Memory B cell (primary cell): ENCODE measurements at regions not wholly inside any gene's neighbourhood (a gene's known extent, or its start where the extent isn't known, plus 50 kb on each side); places are given as distances from the start of the nearest gene placed in this dataset.

Experiments used
- ATAC-seq: fragments of 150-1000 bp; cut with Tn5 transposase; 2 replicates; pipeline ENCODE4 v1.10.0; 2021; ENCODE audit warnings: low read depth, mild to moderate bottlenecking, moderate library complexity
- DNase-seq, 2 donors: peaks; one replicate each; pipeline ENCODE4 v3.0.0; 2022; ENCODE audit warnings: low spot score in 2 of 2
- H3K27ac Mint-ChIP-seq: one replicate; pipeline ENCODE4 v1.8.0; 2022; ENCODE audit warnings: mild to moderate bottlenecking, moderate library complexity, mixed read lengths
- H3K27me3 Mint-ChIP-seq: one replicate; pipeline ENCODE4 v1.8.0; 2022; ENCODE audit warnings: mixed read lengths
- H3K36me3 Mint-ChIP-seq: one replicate; pipeline ENCODE4 v1.8.0; 2022; ENCODE audit warnings: mild to moderate bottlenecking, mixed read lengths
- H3K4me1 Mint-ChIP-seq: one replicate; pipeline ENCODE4 v1.8.0; 2022; ENCODE audit warnings: mixed read lengths
- H3K4me3 Mint-ChIP-seq: one replicate; pipeline ENCODE4 v1.8.0; 2022; ENCODE audit warnings: mild to moderate bottlenecking, moderate library complexity, mixed read lengths
- H3K9me3 Mint-ChIP-seq: one replicate; pipeline ENCODE4 v1.8.0; 2022; ENCODE audit warnings: mixed read lengths

DNA sequence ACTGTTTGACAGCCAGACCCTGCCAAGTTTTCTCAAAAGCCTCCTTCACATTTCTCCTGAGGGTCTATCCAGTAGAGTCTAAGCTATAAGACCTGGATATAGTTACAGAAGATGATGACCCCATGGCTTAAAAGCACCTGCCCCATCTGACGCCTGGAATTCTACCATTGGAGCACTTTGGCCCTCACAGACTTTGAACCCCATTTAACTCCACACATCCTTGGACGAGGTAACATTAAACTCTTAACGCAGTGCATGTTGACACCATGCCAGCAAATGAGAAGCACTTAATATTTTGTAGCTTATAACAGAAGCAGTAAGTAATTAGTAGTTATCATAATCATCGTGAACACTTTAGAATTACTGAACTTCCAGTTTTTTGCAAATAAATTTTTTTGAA, 61.9 kb upstream of the SMNDC1 start:
- no peak for ATAC-seq
- DNase-seq = no peak
- H3K27ac Mint-ChIP-seq = no peak overlapping the region
- no peaks in the 10 kb centered on the region for H3K36me3 Mint-ChIP-seq
- H3K9me3 Mint-ChIP-seq = no peaks in the 10 kb centered on the region
- peaks cover 2% of the 10 kb centered on the region for H3K27me3 Mint-ChIP-seq
- H3K4me3 Mint-ChIP-seq = no peak overlapping the region
- H3K4me1 Mint-ChIP-seq = peaks cover 5% of the 10 kb centered on the region

DNA sequence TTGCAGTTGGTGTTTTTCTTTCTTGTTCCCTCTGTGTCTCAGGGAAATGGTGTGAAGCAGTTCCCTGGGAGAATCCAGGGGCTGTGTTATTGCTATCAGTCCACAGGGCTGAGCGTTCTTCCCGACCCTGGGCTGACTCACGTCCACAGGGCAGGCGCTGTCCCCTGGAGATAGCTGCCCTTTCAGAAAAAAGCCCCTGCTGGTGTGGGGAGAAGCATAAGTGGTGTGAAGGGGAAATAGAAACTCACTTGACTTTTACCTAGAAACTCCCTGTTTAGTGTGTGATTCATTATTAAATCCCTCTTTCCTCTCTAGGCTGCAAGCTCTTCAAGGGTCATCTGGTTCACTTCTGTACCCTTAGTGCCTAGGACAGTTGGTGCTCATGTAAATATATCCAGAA, 63.3 kb upstream of the SMNDC1 start:
- Mint-ChIP-seq H3K4me1 (peaks cover 4% of the 10 kb centered on the region), H3K4me3 (no peak overlapping the region), H3K27me3 (no peaks in the 10 kb centered on the region), H3K9me3 (no peaks in the 10 kb centered on the region), H3K27ac (no peak overlapping the region), H3K36me3 (no peaks in the 10 kb centered on the region)
- ATAC-seq = no peak
- DNase-seq = no peak

DNA sequence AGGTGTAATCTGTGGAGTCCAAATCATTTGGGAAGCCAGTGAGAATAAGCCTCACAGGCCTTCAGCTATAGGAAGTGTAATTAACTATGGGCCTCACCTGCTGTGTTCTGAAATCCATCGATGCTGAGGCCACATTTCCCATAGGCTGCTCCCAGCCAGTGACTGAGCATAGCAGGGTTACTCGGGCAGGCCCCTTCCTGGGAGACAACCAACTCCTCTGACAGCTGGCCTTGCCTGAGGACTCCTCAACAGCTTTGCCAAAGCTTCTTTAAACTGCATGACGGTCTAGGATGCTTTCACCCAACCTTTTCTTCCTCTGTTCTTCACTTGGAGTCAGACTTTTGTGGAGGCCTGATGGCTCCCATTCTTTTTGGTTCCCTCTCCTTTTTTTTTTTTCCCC, 63.8 kb upstream of the SMNDC1 start:
- Mint-ChIP-seq H3K4me1 (peaks cover 4% of the 10 kb centered on the region), H3K36me3 (no peaks in the 10 kb centered on the region), H3K27ac (no peak overlapping the region), H3K27me3 (no peaks in the 10 kb centered on the region), H3K4me3 (no peak overlapping the region), H3K9me3 (no peaks in the 10 kb centered on the region)
- no peak for ATAC-seq
- DNase-seq = no peak

GRCh38 chr10:110370006-110370405, 65.3 kb upstream of the SMNDC1 start:
- Mint-ChIP-seq H3K27ac (no peak overlapping the region), H3K9me3 (no peaks in the 10 kb centered on the region), H3K36me3 (no peaks in the 10 kb centered on the region), H3K4me3 (no peak overlapping the region), H3K4me1 (peaks cover 4% of the 10 kb centered on the region), H3K27me3 (no peaks in the 10 kb centered on the region)
- ATAC-seq (no peak), DNase-seq (no peak)

- ATAC-seq (no peak), DNase-seq (no peak)
- no peaks in the 10 kb centered on the region for H3K36me3 Mint-ChIP-seq
- no peak overlapping the region for H3K4me3 Mint-ChIP-seq
- H3K4me1 Mint-ChIP-seq = peaks cover 7% of the 10 kb centered on the region
- peaks cover 8% of the 10 kb centered on the region for H3K27me3 Mint-ChIP-seq
- H3K27ac Mint-ChIP-seq = no peak overlapping the region
- no peaks in the 10 kb centered on the region for H3K9me3 Mint-ChIP-seq
These were observed 67.9 kb upstream of the SMNDC1 start for GRCh38 chr10:110372656-110373055.

DNA sequence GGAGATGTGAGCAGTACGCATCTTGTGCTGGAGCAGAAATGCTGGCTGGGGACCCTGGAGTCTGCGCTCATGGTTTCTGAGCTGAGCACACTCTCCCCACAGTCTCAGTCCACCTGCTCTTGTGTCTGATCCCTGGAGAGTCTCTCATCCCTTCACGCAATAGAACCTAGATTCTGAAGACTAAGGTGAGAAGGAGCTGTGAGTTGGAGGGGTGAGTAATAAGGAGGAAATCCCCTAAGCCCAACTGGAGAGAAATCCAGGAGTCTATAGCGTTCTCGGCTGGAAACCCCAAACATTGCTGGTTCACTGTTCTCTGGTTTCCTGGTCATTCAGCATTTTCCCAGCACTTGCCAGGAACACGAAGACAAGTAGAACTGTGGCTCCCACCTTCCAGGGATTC, 68.3 kb upstream of the SMNDC1 start:
- DNase-seq = no peak
- Mint-ChIP-seq H3K36me3 (no peaks in the 10 kb centered on the region), H3K27me3 (peaks cover 8% of the 10 kb centered on the region), H3K27ac (no peak overlapping the region), H3K4me3 (no peak overlapping the region), H3K4me1 (peaks cover 6% of the 10 kb centered on the region), H3K9me3 (no peaks in the 10 kb centered on the region)
- ATAC-seq = no peak

DNA sequence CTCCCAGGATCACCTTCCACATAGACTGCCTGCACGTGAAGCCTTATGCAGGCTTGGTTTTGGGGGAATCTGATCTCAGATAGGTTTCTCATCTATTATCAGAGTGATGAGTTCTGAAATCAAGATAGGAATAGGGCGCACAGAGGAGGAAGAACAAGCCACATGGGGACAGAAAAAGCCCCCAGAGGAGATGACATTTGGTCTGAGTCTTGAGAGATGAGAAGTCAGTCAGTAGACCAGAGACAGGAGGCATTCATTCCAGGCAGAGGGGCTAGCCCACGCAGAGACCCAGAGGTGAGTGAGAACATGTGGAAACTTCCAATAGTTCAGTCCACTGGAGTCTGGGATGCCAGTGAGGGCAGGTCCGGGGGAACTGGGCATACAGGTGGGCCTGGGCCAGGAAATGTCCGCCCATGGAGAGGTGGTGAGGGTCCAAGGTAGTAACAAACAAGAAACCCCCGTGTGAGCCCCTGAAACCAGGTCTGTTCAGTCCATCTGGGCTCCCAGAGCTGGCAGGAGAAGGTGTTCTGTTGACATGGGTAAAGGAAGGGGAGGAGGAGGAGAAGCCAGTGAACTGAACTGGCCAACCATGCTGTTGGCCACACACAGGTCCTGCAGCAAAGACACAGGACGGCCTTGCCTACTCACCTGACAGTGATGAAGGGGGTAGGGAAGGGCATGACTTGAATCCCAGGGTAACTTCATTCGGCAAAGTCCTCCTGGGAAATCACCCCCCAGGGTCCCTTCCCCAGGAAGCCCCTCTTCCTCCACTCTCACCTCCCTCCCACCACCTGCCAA, 69.3 kb upstream of the SMNDC1 start:
- Mint-ChIP-seq H3K36me3 (no peaks in the 10 kb centered on the region), H3K9me3 (no peaks in the 10 kb centered on the region), H3K4me3 (no peak overlapping the region), H3K27ac (no peak overlapping the region), H3K27me3 (peaks cover 12% of the 10 kb centered on the region), H3K4me1 (peaks cover 4% of the 10 kb centered on the region)
- DNase-seq (no peak), ATAC-seq (no peak)

GRCh38 chr10:110375121-110375520, 70.4 kb upstream of the SMNDC1 start:
- Mint-ChIP-seq H3K36me3 (no peaks in the 10 kb centered on the region), H3K4me3 (no peak overlapping the region), H3K4me1 (peaks cover 4% of the 10 kb centered on the region), H3K27me3 (peaks cover 12% of the 10 kb centered on the region), H3K27ac (no peak overlapping the region), H3K9me3 (no peaks in the 10 kb centered on the region)
- ATAC-seq = no peak
- no peak for DNase-seq

GRCh38 chr10:110376021-110376766, 71.5 kb upstream of the SMNDC1 start:
- no peaks in the 10 kb centered on the region for H3K9me3 Mint-ChIP-seq
- H3K36me3 Mint-ChIP-seq = no peaks in the 10 kb centered on the region
- H3K27ac Mint-ChIP-seq = no peak overlapping the region
- H3K4me1 Mint-ChIP-seq = peaks cover 4% of the 10 kb centered on the region
- H3K27me3 Mint-ChIP-seq = peaks cover 12% of the 10 kb centered on the region
- ATAC-seq = no peak
- DNase-seq = no peak
- H3K4me3 Mint-ChIP-seq = no peak overlapping the region

DNA sequence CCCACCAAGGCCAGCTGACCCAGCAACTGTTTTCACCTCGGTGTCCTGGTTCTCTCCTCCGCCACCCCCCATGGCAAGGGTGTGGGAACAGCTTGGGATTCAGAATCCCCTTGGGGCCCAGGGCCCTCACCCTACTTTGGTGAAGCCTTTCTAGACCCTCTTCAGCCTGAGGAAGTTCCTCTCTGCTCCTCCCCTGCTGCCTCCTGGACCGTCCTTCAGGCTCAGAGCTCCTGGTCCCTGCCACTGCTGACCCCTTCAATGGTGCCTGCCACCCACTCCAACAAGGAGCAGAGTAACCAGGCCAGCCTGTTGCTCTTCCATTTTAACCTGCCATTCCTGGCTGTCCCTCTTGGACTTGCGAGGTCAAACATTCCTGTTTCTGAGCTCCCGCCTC, 72.0 kb upstream of the SMNDC1 start:
- H3K4me1 Mint-ChIP-seq = peaks cover 6% of the 10 kb centered on the region
- ATAC-seq = no peak
- H3K4me3 Mint-ChIP-seq = no peak overlapping the region
- no peaks in the 10 kb centered on the region for H3K36me3 Mint-ChIP-seq
- peaks cover 12% of the 10 kb centered on the region for H3K27me3 Mint-ChIP-seq
- no peak for DNase-seq
- no peaks in the 10 kb centered on the region for H3K9me3 Mint-ChIP-seq
- no peak overlapping the region for H3K27ac Mint-ChIP-seq

DNA sequence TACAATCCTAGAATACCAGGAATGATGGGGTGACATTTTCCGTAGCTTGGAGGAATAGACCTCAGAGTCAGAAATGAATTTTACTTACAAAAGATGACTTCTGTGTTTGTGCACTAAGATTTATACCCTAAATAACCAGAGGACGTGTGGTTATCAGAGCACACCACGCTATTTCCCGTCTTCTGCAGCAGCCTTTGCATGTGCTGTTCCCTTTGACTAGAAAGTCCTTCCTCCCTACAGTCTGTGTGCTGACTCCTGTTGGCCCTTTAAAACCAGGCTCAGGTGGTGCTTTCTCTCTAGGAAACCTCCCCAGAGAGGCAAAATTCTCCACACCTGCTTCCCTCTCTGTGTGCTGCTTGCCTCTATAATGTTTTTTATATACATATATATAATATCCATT, 73.3 kb upstream of the SMNDC1 start:
- DNase-seq = no peak
- no peaks in the 10 kb centered on the region for H3K36me3 Mint-ChIP-seq
- H3K9me3 Mint-ChIP-seq = no peaks in the 10 kb centered on the region
- H3K27me3 Mint-ChIP-seq = peaks cover 12% of the 10 kb centered on the region
- peaks cover 6% of the 10 kb centered on the region for H3K4me1 Mint-ChIP-seq
- no peak overlapping the region for H3K27ac Mint-ChIP-seq
- no peak overlapping the region for H3K4me3 Mint-ChIP-seq
- no peak for ATAC-seq

DNA sequence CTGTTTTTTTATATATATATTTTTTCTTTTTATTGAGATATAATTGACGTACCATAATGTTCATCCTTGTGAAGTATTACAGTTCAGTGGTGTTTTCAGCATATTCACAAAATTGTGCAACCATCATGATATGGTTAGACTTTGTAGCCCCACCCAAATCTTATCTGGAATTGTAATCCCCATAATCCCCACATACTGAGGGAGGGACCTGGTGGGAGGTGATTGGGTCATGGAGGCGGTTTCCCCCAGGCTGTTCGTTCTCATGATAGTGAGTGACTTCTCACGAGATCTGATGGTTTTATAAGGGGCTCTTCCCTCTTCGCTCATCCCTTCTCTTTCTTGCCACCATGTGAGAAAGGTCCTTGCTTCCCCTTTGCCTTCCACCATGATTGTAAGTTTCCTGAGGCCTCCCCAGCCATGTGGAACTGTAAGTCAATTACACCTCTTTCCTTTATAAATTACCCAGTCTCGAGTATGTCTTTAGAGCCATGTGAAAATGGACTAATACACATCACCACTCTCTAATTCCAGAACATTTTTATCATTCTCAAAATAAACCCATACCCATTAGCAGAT, 73.9 kb upstream of the SMNDC1 start:
- Mint-ChIP-seq H3K4me1 (peaks cover 6% of the 10 kb centered on the region), H3K9me3 (no peaks in the 10 kb centered on the region), H3K4me3 (no peak overlapping the region), H3K36me3 (no peaks in the 10 kb centered on the region), H3K27ac (no peak overlapping the region), H3K27me3 (peaks cover 12% of the 10 kb centered on the region)
- DNase-seq = no peak
- no peak for ATAC-seq

DNA sequence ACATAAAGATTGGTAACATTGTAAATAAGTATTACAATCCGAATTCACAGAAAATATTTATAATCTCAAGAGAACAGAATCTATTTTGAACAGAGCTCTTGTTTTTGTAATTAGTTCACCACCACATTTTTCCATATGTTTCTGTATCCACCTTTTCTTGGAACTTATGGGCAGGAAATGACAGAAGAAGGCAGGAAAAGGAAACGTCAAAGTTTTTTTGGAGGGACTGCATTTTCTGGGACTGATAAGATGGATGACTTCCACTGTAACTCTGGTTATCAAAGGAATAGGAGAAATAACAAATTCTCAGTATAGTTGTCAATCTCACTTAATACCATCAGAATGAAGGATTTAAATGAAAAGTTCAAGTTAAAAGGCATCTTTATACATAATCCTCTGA, 75.1 kb upstream of the SMNDC1 start:
- H3K9me3 Mint-ChIP-seq = no peaks in the 10 kb centered on the region
- H3K27ac Mint-ChIP-seq = no peak overlapping the region
- no peak for DNase-seq
- H3K4me1 Mint-ChIP-seq = peaks cover 6% of the 10 kb centered on the region
- H3K36me3 Mint-ChIP-seq = no peaks in the 10 kb centered on the region
- H3K27me3 Mint-ChIP-seq = peaks cover 14% of the 10 kb centered on the region
- ATAC-seq = no peak
- no peak overlapping the region for H3K4me3 Mint-ChIP-seq

DNA sequence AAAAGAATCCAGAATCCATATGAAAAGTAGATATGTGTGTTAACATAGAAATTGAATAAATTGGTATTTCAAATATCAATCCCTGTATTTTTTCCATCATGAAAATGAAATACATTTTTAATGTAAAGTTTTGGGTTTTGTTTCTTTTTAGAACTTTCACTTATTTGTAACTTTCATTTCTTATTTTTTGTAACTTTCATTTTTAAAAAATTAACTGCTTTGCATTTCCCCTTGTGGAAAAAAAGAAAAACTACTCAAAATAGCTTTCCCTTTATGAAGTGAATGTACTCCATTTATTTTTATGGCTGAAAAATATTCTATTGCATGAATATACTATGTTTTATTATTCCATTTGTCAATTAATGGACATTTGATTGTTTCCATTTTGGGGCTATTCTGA, 75.6 kb upstream of the SMNDC1 start:
- H3K4me1 Mint-ChIP-seq = peaks cover 6% of the 10 kb centered on the region
- H3K9me3 Mint-ChIP-seq = no peaks in the 10 kb centered on the region
- ATAC-seq (no peak), DNase-seq (no peak)
- no peak overlapping the region for H3K4me3 Mint-ChIP-seq
- no peak overlapping the region for H3K27ac Mint-ChIP-seq
- peaks cover 15% of the 10 kb centered on the region for H3K27me3 Mint-ChIP-seq
- H3K36me3 Mint-ChIP-seq = no peaks in the 10 kb centered on the region
